Frontal cortex (tissue), 3 donors: ENCODE measurements at regions not wholly inside any gene's neighbourhood (a gene's known extent, or its start where the extent isn't known, plus 50 kb on each side); places are given as distances from the start of the nearest gene placed in this dataset.

Source experiments
- DNase-seq, 2 donors: peaks; one replicate each; pipeline ENCODE4 v3.0.0; 2012; ENCODE audit warnings: low spot score in 2 of 2
- FAIRE-seq: peaks from 2 replicates; lab custom pipeline; 2012; peaks lifted over from hg19 to GRCh38; lab: Jason Lieb, UNC
- donor health status: control.
- donor health status: control.
- donor health status: control.

DNA sequence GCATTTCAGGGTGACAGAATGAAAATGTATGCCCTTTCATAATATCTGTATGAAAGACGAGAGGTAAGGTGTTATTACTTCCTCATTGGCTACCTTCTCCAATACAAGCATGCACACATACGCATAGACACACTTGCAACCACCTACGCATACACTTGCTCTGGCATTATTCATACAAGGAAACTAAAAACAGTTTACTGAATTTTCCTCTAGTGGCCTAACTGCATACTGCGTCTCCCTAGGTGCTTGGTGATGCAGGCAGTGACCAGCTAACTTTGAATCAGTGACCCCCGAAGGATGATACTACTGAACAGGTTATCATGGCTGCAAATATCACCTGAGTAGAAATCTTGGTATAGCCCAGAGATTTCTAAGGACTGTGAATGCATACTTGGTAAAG, 593.1 kb downstream of the PKHD1 start:
- FAIRE-seq: no peak

DNA sequence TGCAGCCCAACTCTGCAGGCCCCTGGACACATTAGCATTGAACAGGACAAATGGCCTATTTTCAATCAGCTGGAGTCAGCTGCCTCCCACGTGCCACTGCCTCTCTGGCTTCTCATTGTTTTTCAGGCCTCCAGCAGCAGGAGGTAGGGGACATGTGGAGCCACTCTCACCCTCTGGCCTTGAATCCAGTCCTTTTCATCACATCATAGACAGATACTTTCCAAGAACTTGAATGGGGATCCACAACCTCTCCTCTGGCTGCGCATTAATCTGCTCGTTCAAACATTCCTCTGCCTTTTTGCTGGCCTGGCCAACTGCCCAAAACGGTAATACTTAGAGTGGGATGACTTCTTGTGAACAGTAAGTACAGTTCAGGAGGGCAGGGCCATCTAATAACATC, 592.3 kb downstream of the PKHD1 start:
- DNase-seq: peak in 1 of 2 donors; percentile 2
- no peak for FAIRE-seq

More for the DNA sequence above, 593.1 kb downstream of the PKHD1 start:
- no peak for DNase-seq

DNA sequence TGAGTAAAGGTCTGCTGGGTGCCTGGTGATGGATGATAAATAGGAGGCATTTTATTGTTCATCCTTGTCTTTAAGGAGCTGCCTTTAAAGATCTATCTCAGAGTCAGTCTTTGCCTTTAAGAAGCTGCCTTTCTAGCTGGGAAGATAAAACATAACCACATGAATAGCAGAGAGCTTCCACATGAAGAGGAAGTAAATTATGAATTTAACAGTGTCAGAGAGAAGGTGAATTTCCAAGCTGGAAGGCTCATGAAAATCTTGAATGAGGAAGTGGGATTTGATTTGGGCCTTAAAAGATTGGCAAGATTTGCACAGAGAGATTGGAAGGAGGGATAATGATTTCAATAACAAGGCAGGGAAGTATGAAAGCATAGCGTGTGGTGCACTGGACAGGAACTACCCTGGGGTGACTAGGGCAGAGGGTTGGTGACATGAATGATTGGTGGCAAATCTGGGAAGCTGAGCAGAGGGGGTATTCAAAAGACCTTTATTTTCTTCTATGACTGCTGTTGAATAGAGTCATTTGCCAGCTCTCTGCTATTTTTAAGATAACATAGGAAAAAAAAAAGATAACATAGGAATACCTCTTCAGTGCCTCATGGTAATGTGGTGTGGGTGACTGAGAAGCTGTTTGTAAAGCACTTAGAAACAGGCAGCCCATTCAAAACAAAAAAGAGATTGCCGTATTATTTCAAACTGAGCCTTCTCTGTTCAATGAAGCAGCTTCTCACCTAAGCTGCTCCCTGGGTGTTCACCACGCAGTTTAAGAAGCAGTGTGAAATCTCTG, 591.6 kb downstream of the PKHD1 start:
- FAIRE-seq (no peak), DNase-seq (no peak)

DNA sequence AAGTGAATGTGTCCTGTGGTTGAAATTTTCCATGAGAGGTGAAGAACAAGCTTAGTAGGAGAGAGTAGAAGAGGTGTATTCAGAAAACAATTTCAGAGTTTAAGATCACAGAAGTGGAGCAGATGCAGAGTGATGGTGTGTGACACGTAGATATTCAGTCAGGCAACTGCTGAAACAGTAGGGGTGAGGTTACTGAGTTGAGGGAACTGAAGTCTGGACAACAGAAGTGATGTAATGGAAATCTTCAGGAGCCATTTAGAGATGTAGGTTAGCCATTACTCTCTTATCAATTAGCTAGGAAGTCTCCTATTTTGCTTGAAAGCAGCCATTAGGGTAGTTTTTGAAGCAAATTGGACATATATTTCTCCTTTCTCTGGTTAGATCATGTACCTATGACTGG, 584.4 kb downstream of the PKHD1 start:
- DNase-seq (no peak), FAIRE-seq (no peak)

DNA sequence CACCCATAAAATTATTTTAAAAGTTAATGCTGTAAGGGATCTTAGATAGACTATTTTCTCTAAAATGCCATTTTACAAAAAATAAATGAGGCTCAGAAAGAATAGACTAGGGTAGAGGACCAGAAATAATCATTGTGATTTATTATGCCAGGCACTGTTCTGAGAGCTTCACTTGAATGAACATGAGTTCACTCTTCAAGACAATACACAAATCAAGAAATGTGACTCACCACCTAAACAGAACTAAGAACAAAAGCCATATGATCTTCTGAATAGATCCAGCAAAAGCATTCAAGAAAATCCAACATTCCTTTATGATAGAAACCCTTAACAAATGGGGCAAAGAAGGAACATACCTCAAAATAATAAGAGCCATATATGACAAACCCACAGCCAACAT, 582.0 kb downstream of the PKHD1 start:
- no peak for FAIRE-seq

DNA sequence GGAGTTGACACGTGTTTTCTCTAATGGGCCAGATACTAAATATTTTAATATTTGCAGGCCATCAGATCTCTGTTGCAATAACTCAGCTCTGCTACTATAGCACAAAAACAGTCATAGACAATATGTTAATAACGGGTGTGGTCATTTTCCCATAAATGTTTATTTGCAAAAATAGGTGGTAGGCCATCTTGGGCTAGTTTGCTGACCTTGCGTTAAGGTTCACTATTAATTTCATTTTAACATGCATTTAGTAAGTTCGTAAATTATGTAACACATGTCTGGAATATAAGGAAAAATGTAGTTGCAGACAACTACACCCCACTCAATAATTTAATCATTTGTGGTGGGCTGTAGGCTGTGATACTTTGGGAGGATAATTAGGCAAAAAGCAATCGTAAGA, 577.8 kb downstream of the PKHD1 start:
- DNase-seq (no peak), FAIRE-seq (no peak)

More for the DNA sequence above, 582.0 kb downstream of the PKHD1 start:
- DNase-seq: no peak

- FAIRE-seq: no peak
Measured at GRCh38 chr6:51511081-51511480, 576.3 kb downstream of the PKHD1 start.

GRCh38 chr6:51513891-51514747, 573.3 kb downstream of the PKHD1 start:
- FAIRE-seq: no peak
- DNase-seq: no peak

More at GRCh38 chr6:51511081-51511480, 576.3 kb downstream of the PKHD1 start:
- DNase-seq: no peak

- no peak for FAIRE-seq
- DNase-seq: no peak
Measured at GRCh38 chr6:51514748-51515402, 572.5 kb downstream of the PKHD1 start.

- FAIRE-seq (no peak), DNase-seq (no peak)
Measured at GRCh38 chr6:51526049-51526448, 561.4 kb downstream of the PKHD1 start.

GRCh38 chr6:51526922-51527321, 560.5 kb downstream of the PKHD1 start:
- DNase-seq: no peak
- no peak for FAIRE-seq

DNA sequence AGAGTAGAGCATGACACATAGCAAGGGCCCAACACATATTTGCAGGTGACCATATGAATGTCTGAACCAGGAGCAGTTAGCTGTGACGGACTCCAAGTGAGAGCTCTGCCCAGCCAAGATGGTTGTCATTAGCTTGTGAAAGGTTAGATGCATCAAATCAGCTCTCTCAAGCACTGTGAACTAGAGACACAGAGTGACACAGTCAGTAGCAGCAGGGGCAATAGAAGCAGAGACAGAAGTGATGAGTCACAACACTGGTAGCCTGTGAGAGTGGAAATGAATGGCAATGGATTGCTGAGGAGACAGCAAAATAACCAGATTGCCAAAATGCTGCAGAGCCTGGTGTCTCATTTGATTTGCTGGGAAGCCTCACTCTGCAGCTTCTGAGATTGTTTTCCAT, 558.9 kb downstream of the PKHD1 start:
- no peak for DNase-seq
- no peak for FAIRE-seq

- DNase-seq: no peak
- FAIRE-seq: no peak
Measured at GRCh38 chr6:51529240-51529639, 558.2 kb downstream of the PKHD1 start.

- FAIRE-seq (no peak), DNase-seq (no peak)
Measured at GRCh38 chr6:51531623-51532022, 555.8 kb downstream of the PKHD1 start.

DNA sequence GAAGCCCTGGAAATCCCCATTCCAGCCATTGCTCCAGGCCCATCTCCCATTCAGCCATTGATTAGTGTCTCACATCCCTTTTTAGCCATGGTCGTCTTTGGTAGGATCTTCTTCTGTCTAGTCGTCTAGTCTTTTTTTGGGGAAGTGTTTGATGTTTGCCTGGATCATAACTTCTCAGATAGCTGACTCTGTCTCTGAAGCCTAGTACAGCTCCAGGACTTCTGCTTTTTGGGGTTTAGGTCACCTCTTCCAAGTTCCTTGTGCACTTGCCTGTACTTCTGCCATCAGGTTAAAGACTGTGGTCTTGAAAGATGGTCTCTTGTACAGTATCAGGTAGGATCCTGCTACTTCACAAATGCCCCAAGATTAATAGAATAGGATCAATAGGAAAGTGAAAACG, 553.5 kb downstream of the PKHD1 start:
- FAIRE-seq: no peak
- no peak for DNase-seq

DNA sequence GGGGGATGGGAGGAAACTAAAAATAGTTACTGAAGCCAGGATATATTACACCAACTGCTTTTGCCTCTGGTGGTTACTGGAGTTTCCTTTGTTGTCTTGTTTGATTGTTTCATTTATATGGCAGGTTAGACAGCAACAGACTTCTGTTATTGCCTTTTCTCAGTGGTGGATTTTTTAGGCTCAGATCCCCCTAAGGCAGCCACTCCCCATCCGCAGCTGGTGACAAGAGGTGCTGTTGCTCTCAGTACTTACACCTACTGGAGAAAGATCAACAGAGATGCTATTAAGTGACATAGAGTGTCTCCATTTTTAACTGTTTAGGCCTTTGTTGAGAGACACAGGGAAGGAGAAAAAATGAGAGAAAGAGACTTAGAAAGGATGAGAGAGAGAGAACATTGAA, 552.1 kb downstream of the PKHD1 start:
- FAIRE-seq (no peak), DNase-seq (no peak)

GRCh38 chr6:51536728-51537127, 550.7 kb downstream of the PKHD1 start:
- DNase-seq: no peak
- no peak for FAIRE-seq

GRCh38 chr6:51541847-51542246, 545.6 kb downstream of the PKHD1 start:
- DNase-seq (peak in 1 of 2 donors; percentile 5), FAIRE-seq (no peak)

DNA sequence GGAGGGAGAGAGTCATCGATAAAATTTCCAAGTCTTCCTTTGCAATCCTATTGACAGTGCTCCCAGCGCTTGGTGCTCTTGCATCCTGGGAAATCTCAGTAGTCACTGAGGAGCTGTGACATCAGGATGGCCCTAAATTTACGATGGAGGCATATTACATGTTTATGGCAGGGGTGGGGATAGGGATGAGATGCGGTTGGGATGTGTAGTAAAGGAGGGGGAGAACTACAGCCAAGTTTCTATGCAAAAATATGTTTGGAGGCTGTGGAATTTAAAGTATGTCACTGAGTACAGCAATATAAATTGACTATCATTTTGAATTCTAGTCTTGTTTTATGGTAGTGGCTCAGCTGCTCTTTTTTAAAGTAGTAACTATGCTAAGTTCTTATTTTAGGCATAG, 544.9 kb downstream of the PKHD1 start:
- DNase-seq (no peak), FAIRE-seq (no peak)

GRCh38 chr6:51550243-51550642, 537.2 kb downstream of the PKHD1 start:
- FAIRE-seq (no peak), DNase-seq (no peak)

GRCh38 chr6:51552435-51552834, 535.0 kb downstream of the PKHD1 start:
- no peak for DNase-seq
- no peak for FAIRE-seq
